GM12878 (cell line): ENCODE measurements at regions not wholly inside any gene's neighbourhood (a gene's known extent, or its start where the extent isn't known, plus 50 kb on each side); places are given as distances from the start of the nearest gene placed in this dataset.
A peak's percentile ranks its signal among the peaks of the same experiment; 100 is the strongest.

Experiments used
- ATAC-seq: fragments of 200-7000 bp; cut with Tn5 transposase; 3 replicates; pipeline ENCODE4 v1.9.1; 2020; ENCODE audit warnings: mild to moderate bottlenecking, moderate library complexity
- BruUV-seq: library from RNA; stranded (reverse); fragments of 400-500 nt; replicated peaks from 2 replicates; lab custom pipeline; 2021; lab: Mats Ljungman, UMichigan
- CTCF ChIA-PET: fragments of 300-600 bp; sonication (Branson Sonifier 250); formaldehyde crosslinking; extraction: SDS; loops from one replicate; lab custom pipeline; 2021; ENCODE audit warnings: inconsistent platforms; lab: Yijun Ruan, JAX
- POLR2A ChIA-PET: fragments of 350-600 bp; formaldehyde crosslinking; extraction: SDS; loops from one replicate; lab custom pipeline; 2021; ENCODE audit warnings: inconsistent platforms; lab: Charles Lee
- RAD21 ChIA-PET: fragments of 300-600 bp; sonication (Branson Sonifier 250); formaldehyde crosslinking; loops from one replicate; lab custom pipeline; 2023; ENCODE audit warnings: antibody characterized with exemption; ENCODE audit not compliant: unreplicated experiment; lab: Charles Lee
- SMC1A ChIA-PET: fragments of 300-600 bp; sonication (Branson Sonifier 250); formaldehyde crosslinking; loops from one replicate; lab custom pipeline; 2023; ENCODE audit not compliant: unreplicated experiment, uncharacterized antibody; lab: Charles Lee
- DNase-seq: peaks from one replicate; pipeline ENCODE4 v3.0.0-alpha.2; 2011; ENCODE audit warnings: low read depth, low spot score
- FAIRE-seq: peaks from 3 replicates; lab custom pipeline; 2011; peaks lifted over from hg19 to GRCh38; lab: Jason Lieb, UNC
- H2AFZ ChIP-seq: 2 replicates; pipeline ENCODE4 v1.6.0; 2011; ENCODE audit warnings: low read depth, low read length, control low read depth; ENCODE audit not compliant: control insufficient read depth
- H3K27ac ChIP-seq: 2 replicates; pipeline ENCODE4 v1.5.1; 2011; ENCODE audit warnings: control low read depth; ENCODE audit not compliant: control insufficient read depth, insufficient read depth
- H3K27me3 ChIP-seq, 2 experiments: replicated peaks in 1 of 2; 2 replicates each; pipeline versions ENCODE4 v1.6.0 to v1.6.1; 2011; ENCODE audit warnings: low read length in 1 of 2; ENCODE audit not compliant: control insufficient read depth in 2 of 2, insufficient read depth in 2 of 2
- H3K36me3 ChIP-seq, 2 experiments: 2 replicates each; pipeline ENCODE4 v1.5.1; 2011; ENCODE audit warnings: low read length in 1 of 2; ENCODE audit not compliant: control insufficient read depth in 2 of 2, insufficient read depth in 2 of 2
- H3K4me1 ChIP-seq: 2 replicates; pipeline ENCODE4 v1.6.1; 2011; ENCODE audit warnings: mild to moderate bottlenecking, low read length, moderate library complexity, mixed read lengths; ENCODE audit not compliant: control insufficient read depth, insufficient read depth
- H3K4me2 ChIP-seq: 2 replicates; pipeline ENCODE4 v1.6.0; 2011; ENCODE audit warnings: control low read depth; ENCODE audit not compliant: control insufficient read depth, insufficient read depth
- H3K4me3 ChIP-seq: fragments of 200-600 bp; sonication (generic); 2 replicates; pipeline ENCODE4 v1.5.1; 2016
- H3K79me2 ChIP-seq: 2 replicates; pipeline ENCODE4 v1.6.0; 2011; ENCODE audit warnings: low read length; ENCODE audit not compliant: control insufficient read depth, insufficient read depth
- H3K9ac ChIP-seq: 2 replicates; pipeline ENCODE4 v1.8.0; 2011; ENCODE audit warnings: low read length, control low read depth, mixed read lengths; ENCODE audit not compliant: control insufficient read depth, insufficient read depth
- H3K9me3 ChIP-seq: replicated peaks from 3 replicates; pipeline ENCODE4 v1.5.1; 2011; ENCODE audit warnings: mild to moderate bottlenecking, low read length; ENCODE audit not compliant: control insufficient read depth, insufficient read depth
- H4K20me1 ChIP-seq: 2 replicates; pipeline ENCODE4 v1.6.0; 2011; ENCODE audit not compliant: control insufficient read depth, insufficient read depth
- EZH2 ChIP-seq: IDR thresholded peaks from 2 replicates; pipeline ENCODE4 v1.6.1; 2012; ENCODE audit warnings: low read depth, mild to moderate bottlenecking, control low read depth, inconsistent platforms, low read length, borderline replicate concordance; ENCODE audit not compliant: control insufficient read depth
- KAT2A ChIP-seq: conservative IDR thresholded peaks from 2 replicates; pipeline ENCODE4 v1.6.1; 2011; ENCODE audit warnings: low read depth, low read length; ENCODE audit not compliant: control insufficient read depth
- KDM1A ChIP-seq: fragments of 200-600 bp; sonication (generic); IDR thresholded peaks from 2 replicates; pipeline ENCODE4 v1.6.1; 2016; ENCODE audit warnings: borderline replicate concordance
- LARP7 ChIP-seq: fragments of 450-650 bp; IDR thresholded peaks from 2 replicates; pipeline ENCODE4 v1.6.1; 2017; ENCODE audit warnings: mild to moderate bottlenecking
- NBN ChIP-seq: fragments of 450-650 bp; IDR thresholded peaks from 2 replicates; pipeline ENCODE4 v1.6.1; 2016
- NFXL1 ChIP-seq: fragments of 450-650 bp; IDR thresholded peaks from 2 replicates; pipeline ENCODE4 v1.6.1; 2017; ENCODE audit warnings: antibody characterized with exemption, mild to moderate bottlenecking, borderline replicate concordance
- NR2C1 ChIP-seq: fragments of 450-650 bp; IDR thresholded peaks from 2 replicates; pipeline ENCODE4 v1.6.1; 2017; ENCODE audit warnings: antibody characterized with exemption, mild to moderate bottlenecking, moderate library complexity
- SRF ChIP-seq, 2 experiments: IDR thresholded peaks; 2 replicates each; pipeline ENCODE4 v1.6.1; 2011; ENCODE audit warnings: low read depth in 2 of 2, low read length in 2 of 2, mild to moderate bottlenecking in 1 of 2, moderate library complexity in 1 of 2
- ZNF207 ChIP-seq: fragments of 450-650 bp; IDR thresholded peaks from 2 replicates; pipeline ENCODE4 v1.6.1; 2014; ENCODE audit warnings: antibody characterized with exemption, mild to moderate bottlenecking, borderline replicate concordance
- ZNF217 ChIP-seq: fragments of 450-650 bp; IDR thresholded peaks from 2 replicates; pipeline ENCODE4 v1.6.1; 2017; ENCODE audit warnings: antibody characterized with exemption, mild to moderate bottlenecking
- ZZZ3 ChIP-seq: IDR thresholded peaks from 2 replicates; pipeline ENCODE4 v1.6.1; 2011; ENCODE audit warnings: low read depth; ENCODE audit not compliant: control insufficient read depth, insufficient read length
- WGBS: methylation state at CpG from one replicate; pipeline ENCODE4 v1.1.6; 2016; ENCODE audit warnings: low lambda C conversion rate; ENCODE audit not compliant: insufficient replicate concordance, insufficient coverage; ENCODE audit errors: missing lambda C conversion rate; 5-methylcytosine and 5-hydroxymethylcytosine counted together
- in situ Hi-C: fragments of 300-500 bp; cut with MboI; formaldehyde crosslinking; loops from 9 replicates; pipeline ENCODE4 v1.14.3; 2018; ENCODE audit warnings: mixed read lengths
- intact Hi-C: fragments of 100-400 bp; cut with micrococcal nuclease; formaldehyde crosslinking; loops from one replicate; pipeline ENCODE4 v1.14.2; 2022; ENCODE audit not compliant: unreplicated experiment
- TF ChIP-seq, protein P1 (sequence below): IDR thresholded peaks from 2 replicates; pipeline ENCODE4 v1.6.1; 2012; ENCODE audit warnings: low read depth, low read length, improper control_type of control experiment
- TF ChIP-seq, protein P2 (sequence below): fragments of 450-650 bp; IDR thresholded peaks from 2 replicates; pipeline ENCODE4 v1.6.1; 2014; ENCODE audit warnings: mild to moderate bottlenecking
- TF ChIP-seq, protein P3 (sequence below): fragments of 450-650 bp; IDR thresholded peaks from 2 replicates; pipeline ENCODE4 v1.6.1; 2017; ENCODE audit warnings: low read depth, mild to moderate bottlenecking, moderate library complexity
- TF ChIP-seq, protein P4 (sequence below): fragments of 150-350 bp; IDR thresholded peaks from 2 replicates; pipeline ENCODE4 v1.6.1; 2016; ENCODE audit warnings: low read depth, low read length

DNA sequence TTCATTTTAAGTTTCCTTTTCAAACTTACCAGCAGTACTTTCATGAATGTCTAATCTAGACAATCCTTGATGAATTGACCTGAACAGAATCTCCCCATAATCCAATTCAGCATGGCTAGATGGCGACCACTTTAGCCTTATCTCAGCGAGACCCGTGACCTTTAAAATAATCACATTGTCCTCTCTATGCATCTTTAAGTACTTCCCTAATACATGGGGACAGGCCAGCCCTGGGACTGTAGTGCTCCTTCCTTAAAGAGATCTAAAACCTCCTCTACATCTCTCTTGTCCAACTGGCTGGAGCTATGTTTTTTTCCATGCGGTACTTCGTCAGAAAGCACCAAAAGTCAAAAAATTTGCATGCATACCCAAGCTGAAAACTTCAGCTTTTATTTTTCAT, 746.0 kb downstream of the VRK1 start:
- FAIRE-seq (no peak), ATAC-seq (no peak), DNase-seq (no peak)
- in situ Hi-C loops (no loop called here), intact Hi-C loops (loop anchor here (10.0 kb wide), 3 partner anchors 128 to 162 kb away; no protein-coding TSS in a partner anchor)
- no peaks in the 10 kb centered on the region for H3K27me3 ChIP-seq
- peaks cover 6% of the 10 kb centered on the region for H3K4me1 ChIP-seq
- ChIA-PET CTCF (interaction anchor here (1.0 to 1.6 kb wide), 2 partner anchors 11 to 19 kb away, joined by 3 read pairs; no protein-coding TSS in a partner anchor), SMC1A (interaction anchor here (0.6 to 2.7 kb wide), 11 partner anchors 9 to 359 kb away, joined by 3 to 10 read pairs (median 5); no protein-coding TSS in a partner anchor), POLR2A (no interaction called here), RAD21 (interaction anchor here (0.7 to 1.2 kb wide), 6 partner anchors 9 to 239 kb away, joined by 3 to 4 read pairs (median 3); no protein-coding TSS in a partner anchor)
- H3K79me2 ChIP-seq = no peaks in the 10 kb centered on the region
- BruUV-seq = TSS peak; percentile 31
- TF ChIP-seq NR2C1 (no peak), EZH2 (no peak), KAT2A (no peak), ZNF207 (no peak), SRF (IDR thresholded peaks at IDR 0.05; ENCODE audit: low read depth in 2 of 2, low read length in 2 of 2) (no peak), NFXL1 (no peak), ZNF217 (no peak), ZZZ3 (no peak), KDM1A (no peak), LARP7 (no peak), NBN (no peak)
- TF ChIP-seq, protein P1, sequence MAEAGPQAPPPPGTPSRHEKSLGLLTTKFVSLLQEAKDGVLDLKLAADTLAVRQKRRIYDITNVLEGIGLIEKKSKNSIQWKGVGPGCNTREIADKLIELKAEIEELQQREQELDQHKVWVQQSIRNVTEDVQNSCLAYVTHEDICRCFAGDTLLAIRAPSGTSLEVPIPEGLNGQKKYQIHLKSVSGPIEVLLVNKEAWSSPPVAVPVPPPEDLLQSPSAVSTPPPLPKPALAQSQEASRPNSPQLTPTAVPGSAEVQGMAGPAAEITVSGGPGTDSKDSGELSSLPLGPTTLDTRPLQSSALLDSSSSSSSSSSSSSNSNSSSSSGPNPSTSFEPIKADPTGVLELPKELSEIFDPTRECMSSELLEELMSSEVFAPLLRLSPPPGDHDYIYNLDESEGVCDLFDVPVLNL = no peak
- TF ChIP-seq, protein P2, sequence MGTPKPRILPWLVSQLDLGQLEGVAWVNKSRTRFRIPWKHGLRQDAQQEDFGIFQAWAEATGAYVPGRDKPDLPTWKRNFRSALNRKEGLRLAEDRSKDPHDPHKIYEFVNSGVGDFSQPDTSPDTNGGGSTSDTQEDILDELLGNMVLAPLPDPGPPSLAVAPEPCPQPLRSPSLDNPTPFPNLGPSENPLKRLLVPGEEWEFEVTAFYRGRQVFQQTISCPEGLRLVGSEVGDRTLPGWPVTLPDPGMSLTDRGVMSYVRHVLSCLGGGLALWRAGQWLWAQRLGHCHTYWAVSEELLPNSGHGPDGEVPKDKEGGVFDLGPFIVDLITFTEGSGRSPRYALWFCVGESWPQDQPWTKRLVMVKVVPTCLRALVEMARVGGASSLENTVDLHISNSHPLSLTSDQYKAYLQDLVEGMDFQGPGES = no peak
- TF ChIP-seq, protein P3, sequence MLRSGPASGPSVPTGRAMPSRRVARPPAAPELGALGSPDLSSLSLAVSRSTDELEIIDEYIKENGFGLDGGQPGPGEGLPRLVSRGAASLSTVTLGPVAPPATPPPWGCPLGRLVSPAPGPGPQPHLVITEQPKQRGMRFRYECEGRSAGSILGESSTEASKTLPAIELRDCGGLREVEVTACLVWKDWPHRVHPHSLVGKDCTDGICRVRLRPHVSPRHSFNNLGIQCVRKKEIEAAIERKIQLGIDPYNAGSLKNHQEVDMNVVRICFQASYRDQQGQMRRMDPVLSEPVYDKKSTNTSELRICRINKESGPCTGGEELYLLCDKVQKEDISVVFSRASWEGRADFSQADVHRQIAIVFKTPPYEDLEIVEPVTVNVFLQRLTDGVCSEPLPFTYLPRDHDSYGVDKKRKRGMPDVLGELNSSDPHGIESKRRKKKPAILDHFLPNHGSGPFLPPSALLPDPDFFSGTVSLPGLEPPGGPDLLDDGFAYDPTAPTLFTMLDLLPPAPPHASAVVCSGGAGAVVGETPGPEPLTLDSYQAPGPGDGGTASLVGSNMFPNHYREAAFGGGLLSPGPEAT = no peak
- TF ChIP-seq, protein P4, sequence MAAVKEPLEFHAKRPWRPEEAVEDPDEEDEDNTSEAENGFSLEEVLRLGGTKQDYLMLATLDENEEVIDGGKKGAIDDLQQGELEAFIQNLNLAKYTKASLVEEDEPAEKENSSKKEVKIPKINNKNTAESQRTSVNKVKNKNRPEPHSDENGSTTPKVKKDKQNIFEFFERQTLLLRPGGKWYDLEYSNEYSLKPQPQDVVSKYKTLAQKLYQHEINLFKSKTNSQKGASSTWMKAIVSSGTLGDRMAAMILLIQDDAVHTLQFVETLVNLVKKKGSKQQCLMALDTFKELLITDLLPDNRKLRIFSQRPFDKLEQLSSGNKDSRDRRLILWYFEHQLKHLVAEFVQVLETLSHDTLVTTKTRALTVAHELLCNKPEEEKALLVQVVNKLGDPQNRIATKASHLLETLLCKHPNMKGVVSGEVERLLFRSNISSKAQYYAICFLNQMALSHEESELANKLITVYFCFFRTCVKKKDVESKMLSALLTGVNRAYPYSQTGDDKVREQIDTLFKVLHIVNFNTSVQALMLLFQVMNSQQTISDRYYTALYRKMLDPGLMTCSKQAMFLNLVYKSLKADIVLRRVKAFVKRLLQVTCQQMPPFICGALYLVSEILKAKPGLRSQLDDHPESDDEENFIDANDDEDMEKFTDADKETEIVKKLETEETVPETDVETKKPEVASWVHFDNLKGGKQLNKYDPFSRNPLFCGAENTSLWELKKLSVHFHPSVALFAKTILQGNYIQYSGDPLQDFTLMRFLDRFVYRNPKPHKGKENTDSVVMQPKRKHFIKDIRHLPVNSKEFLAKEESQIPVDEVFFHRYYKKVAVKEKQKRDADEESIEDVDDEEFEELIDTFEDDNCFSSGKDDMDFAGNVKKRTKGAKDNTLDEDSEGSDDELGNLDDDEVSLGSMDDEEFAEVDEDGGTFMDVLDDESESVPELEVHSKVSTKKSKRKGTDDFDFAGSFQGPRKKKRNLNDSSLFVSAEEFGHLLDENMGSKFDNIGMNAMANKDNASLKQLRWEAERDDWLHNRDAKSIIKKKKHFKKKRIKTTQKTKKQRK = no peak
- H3K9ac ChIP-seq = no peak overlapping the region
- H4K20me1 ChIP-seq = no peaks in the 10 kb centered on the region
- no peaks in the 10 kb centered on the region for H3K36me3 ChIP-seq
- no peak overlapping the region for H3K4me2 ChIP-seq
- no peaks in the 10 kb centered on the region; the same call in 2 of the 3 replicates for H3K9me3 ChIP-seq
- no peak overlapping the region for H2AFZ ChIP-seq
- H3K4me3 ChIP-seq = no peak overlapping the region
- no peak overlapping the region for H3K27ac ChIP-seq
- 25% methylated on average over 5 of the region's 5 CpGs for WGBS
